GM12873 (cell line): ENCODE measurements at regions not wholly inside any gene's neighbourhood (a gene's known extent, or its start where the extent isn't known, plus 50 kb on each side); places are given as distances from the start of the nearest gene placed in this dataset.

Experiments used
- TF ChIP-seq, protein P1 (sequence below): IDR thresholded peaks from 2 replicates; pipeline ENCODE4 v1.5.1; 2012; ENCODE audit warnings: low read depth, mild to moderate bottlenecking, moderate library complexity, low read length, control low read depth; ENCODE audit not compliant: insufficient read depth; ENCODE audit errors: missing control alignments

DNA sequence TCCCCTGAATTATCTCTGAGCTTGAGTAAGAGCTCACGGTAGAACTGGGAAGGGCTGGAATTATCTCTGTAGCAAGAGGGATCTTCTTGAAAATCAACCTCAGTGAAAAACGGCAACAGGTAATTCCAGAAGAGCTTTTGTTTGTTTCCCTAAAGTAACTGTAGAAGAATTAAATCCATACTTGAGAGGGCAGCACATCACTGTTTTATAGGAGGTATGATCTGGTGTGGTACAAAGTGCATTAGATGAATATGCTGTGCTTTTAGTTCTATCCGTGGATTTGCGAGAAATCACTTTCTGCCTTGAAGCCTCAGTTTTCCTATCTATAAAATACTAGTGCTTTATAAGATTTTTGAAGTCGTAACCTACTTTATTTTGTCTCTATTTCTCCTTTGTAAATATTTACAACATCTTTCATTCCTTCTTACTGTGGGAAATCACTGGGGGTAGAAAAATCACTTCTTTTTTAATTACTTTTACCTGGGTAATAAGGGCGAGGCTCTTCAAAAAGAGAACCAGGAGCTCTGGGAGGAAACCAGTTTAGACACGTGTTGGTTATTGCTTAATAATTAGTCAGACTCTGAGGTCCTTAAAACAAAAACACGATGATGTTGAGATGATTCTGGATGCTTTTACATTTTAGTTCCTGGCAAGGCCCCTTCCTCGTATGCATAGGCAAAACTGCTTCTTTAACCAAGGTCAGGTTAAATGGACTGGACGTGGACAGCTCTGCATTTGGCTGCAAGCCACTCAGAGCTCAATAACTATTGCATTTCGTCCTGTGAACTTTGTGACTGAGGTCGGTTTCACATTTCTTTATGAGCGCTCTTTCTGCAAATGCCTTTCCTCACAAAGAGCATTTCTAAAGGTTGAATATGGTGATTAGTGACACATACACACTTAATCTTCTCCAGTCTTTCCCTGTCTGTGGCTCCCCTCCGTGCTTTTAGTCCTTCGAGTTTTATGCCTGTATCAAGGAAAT is 376.1 kb downstream of the BRINP1 start:
- TF ChIP-seq, protein P1, sequence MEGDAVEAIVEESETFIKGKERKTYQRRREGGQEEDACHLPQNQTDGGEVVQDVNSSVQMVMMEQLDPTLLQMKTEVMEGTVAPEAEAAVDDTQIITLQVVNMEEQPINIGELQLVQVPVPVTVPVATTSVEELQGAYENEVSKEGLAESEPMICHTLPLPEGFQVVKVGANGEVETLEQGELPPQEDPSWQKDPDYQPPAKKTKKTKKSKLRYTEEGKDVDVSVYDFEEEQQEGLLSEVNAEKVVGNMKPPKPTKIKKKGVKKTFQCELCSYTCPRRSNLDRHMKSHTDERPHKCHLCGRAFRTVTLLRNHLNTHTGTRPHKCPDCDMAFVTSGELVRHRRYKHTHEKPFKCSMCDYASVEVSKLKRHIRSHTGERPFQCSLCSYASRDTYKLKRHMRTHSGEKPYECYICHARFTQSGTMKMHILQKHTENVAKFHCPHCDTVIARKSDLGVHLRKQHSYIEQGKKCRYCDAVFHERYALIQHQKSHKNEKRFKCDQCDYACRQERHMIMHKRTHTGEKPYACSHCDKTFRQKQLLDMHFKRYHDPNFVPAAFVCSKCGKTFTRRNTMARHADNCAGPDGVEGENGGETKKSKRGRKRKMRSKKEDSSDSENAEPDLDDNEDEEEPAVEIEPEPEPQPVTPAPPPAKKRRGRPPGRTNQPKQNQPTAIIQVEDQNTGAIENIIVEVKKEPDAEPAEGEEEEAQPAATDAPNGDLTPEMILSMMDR: no peak

DNA sequence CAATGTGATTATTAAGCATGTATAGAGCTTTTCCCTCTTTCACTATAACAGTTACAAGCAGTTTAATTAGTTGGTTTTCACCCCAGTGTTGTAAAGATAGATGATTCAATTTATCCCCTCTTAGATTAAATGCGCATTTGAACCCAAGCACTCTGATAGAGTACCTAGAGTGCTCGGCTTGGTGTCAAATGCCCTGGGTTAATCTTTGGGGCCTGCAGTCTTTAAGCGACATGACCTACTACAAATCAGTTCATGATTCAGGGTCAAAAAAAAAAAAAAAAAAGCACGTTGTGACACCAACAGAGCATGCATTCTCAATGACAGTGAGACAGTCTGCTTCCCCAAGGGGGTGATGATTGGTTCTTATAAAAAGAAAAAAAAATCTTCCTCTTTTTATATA is 375.3 kb downstream of the BRINP1 start:
- TF ChIP-seq, protein P1: no peak

DNA sequence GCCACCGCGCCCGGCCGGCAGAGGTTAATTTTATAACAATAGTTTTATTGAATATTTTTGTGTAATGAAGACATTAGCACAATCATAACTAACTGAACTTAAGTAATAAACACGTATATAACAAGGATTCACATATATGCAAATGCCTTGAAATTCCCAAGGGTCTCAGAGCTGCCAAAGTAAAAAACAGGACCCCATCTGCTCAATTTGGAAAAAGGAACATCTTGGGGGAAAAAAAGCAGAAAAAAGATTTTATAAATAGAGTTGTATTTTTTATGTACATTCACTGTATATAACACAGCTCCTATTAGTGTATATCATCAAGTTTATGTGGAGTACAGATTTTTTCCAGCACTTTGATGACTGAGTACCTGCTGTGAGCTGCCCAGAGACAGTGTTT is 366.7 kb downstream of the BRINP1 start:
- TF ChIP-seq, protein P1: no peak

DNA sequence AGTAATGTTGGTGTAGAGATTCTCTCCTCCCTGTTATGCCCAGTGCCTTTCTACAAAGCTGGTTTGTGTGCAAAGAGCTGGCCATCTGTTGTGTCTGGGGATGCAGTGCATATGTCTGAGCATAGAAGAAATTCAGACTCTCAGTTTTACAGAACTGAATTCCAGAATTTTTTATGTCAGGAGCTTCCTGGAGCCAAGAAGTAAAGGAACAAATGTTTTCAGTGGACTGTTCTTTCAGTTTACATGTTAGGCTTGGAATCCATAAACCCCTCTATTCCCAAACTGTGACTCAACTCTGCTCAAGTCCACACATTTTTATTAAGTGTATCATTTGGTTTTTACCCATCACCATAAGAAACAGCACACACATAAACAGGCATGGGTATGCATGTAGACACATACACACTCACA is 366.0 kb downstream of the BRINP1 start:
- TF ChIP-seq, protein P1: no peak

DNA sequence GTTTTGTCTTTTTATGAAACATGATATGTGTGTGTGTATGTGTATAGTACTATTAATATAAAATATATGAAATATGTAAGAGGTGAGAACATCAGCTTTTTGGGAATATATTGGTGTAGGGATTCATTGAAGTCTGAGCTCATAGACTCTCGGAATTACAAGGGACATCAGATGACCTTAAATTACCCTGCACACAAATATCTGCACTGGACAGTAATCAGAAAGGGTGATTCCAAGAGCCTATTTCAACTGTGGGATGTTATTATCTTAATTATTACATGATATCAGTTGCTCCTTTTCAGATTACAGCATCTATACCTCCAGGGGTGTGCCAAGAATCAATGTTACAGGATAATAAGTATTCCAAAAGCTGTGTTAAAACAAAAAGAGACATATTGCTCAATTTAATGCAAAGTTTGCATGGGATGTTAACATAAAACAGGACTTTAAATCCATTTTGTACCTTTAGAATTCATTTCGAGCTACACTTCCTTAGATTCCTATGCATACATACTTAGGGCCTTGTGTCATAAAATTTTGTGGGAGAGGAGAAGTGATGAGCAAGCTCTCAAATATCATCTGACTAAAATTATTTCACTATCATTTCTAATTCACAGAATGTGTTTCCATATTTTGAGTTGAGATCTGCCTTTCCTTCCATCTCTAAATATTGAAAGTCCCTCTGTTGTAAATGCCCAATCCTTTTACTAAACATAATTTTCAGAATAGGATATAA is 365.2 kb downstream of the BRINP1 start:
- TF ChIP-seq, protein P1: no peak

DNA sequence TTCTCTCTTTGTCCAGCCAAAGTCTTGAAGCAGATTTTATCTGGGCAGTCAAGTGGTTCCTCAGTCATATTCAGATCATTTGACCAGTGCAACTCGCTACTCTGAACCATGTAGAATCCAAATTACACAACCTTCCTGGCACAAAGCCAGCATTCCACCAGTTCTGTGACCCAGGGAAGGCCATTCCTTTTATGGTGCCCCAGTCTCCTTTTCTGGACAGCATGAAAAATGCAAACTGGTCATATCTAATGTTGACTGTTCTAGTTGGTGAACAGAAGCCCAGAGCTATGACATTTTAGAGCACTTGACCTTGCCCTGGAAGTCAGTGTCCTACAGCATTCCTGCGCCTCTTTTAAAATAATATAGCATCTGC is 364.6 kb downstream of the BRINP1 start:
- TF ChIP-seq, protein P1: no peak

DNA sequence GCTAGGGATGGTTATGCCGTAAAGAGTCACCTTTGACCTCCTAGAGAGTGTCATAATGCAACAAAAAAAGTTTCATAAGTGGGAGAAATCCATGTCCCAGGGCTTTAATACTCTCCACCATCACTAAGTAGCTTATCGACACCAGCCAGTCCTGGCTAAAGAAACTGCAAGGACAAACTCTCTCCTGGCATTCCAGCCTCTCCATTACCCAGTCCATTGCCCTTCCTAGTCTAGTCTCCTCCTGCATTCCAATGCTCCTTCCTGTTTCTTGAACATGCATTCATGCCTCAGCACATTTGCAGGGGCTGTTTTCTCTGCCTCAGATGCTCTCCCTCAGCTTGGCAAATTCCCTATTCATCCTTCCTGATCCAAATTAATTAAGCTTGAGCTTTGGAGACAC is 364.1 kb downstream of the BRINP1 start:
- TF ChIP-seq, protein P1: no peak
